ENCODE measurements at regions not wholly inside any gene's neighbourhood (a gene's known extent, or its start where the extent isn't known, plus 50 kb on each side); places are given as distances from the start of the nearest gene placed in this dataset.

- TF ChIP-seq CTCF (IDR thresholded peaks at IDR 0.05): no peak
Measured at GRCh38 chr5:98428806-98429205, 344.7 kb upstream of the RGMB start.

- no peak for TF ChIP-seq CTCF (IDR thresholded peaks at IDR 0.05)
Measured at GRCh38 chr5:98432378-98432777, 341.1 kb upstream of the RGMB start.

GRCh38 chr5:98433022-98433421 is 340.4 kb upstream of the RGMB start:
- TF ChIP-seq CTCF (IDR thresholded peaks at IDR 0.05): no peak

- TF ChIP-seq CTCF (IDR thresholded peaks at IDR 0.05): no peak
Measured at GRCh38 chr5:98433673-98434072, 339.8 kb upstream of the RGMB start.

GRCh38 chr5:98436667-98437066 is 336.8 kb upstream of the RGMB start:
- TF ChIP-seq CTCF (IDR thresholded peaks at IDR 0.05): no peak

- TF ChIP-seq CTCF (IDR thresholded peaks at IDR 0.05): no peak
Measured at GRCh38 chr5:98442448-98442847, 331.0 kb upstream of the RGMB start.

GRCh38 chr5:98443881-98444280 is 329.6 kb upstream of the RGMB start:
- TF ChIP-seq CTCF (IDR thresholded peaks at IDR 0.05): no peak

- no peak for TF ChIP-seq CTCF (IDR thresholded peaks at IDR 0.05)
Measured at GRCh38 chr5:98453296-98453695, 320.2 kb upstream of the RGMB start.
